ENCODE measurements at regions not wholly inside any gene's neighbourhood (a gene's known extent, or its start where the extent isn't known, plus 50 kb on each side); places are given as distances from the start of the nearest gene placed in this dataset.
"Not testable (repeated sequence)": the region's sequence is repeated elsewhere in the genome, so short reads cannot be mapped to it uniquely, and the experiment has no call there.

- no peak for DNase-seq (ENCODE audit: low read depth, low spot score)
These were observed 592.0 kb downstream of the CHSY3 start for GRCh38 chr5:130496215-130496614.

DNA sequence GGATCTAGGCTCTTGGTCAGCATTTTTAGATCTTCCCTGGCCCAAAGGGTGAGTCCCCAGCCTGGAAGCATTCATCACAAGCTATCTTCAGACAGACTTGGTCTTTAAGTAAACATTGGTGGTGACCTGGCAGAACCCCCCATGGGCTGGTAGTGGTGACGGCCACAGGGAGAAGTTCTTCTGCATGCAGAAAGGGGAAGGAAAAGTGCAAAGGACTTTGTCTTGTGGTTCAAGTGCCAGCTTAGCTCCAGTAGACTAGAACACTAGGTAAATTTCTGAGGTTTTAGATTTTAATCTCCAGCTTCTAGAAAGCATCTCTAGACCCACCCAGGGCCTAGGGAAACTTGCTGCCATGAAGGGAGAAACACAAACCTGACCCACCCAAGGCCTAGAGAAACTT is 584.0 kb downstream of the CHSY3 start:
- DNase-seq (ENCODE audit: low read depth, low spot score): no peak

DNA sequence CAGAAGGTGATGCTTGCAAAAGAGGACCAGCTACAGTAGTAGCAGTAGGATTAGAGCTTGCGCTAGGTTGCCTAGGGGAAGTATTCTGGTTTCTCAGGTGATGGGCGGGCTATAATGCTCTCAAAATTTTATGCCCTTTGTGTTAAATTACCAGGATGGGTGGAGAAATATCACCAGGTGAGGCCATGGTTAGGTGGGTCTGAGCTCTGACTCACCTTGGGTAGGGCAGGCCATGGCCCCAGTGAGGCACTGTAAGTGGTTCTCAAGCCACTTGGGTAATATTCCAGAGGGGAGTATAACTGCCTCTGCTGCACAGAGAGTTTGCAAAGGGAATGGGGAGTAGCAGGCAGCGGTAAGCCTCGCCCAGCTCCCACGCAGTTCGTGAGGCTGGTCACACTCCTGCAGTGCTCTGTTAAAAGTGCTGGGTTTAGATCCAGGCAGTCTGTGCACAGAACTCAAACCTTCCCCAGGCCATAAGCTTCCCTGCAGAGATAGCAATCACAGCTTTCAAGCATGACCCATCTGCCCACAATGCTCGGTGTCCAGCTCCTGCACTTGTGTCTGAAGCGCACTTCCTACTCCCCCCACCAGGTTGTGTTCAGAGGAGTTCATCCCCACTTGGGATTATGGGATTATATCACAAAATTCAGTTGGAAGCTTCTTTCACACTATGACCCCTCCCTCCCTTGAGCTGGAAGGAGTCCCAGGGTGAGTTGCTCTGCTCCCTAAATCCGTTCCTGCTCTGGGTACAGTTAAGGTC is 575.0 kb downstream of the CHSY3 start:
- no peak for DNase-seq (ENCODE audit: low read depth, low spot score)

DNA sequence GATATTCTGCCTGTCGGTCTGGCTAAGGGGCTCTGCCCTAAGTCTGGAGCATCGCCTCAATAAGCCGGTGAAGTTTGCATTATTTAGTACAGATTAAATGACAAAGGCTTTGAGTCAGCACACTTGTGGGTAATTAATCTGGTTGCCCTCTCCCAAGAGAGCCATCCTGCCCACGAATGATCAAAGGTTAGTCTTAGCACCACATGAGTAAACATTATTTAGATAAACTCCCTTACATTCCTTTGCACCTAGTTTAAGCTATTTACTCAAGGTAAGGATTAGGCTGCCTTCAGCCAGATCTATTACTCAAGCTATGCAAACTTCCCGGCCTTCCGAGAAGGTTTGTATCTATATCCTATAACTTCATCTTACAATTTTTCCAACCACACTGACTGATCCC is 572.1 kb downstream of the CHSY3 start:
- no peak for DNase-seq (ENCODE audit: low read depth, low spot score)

- no peak for DNase-seq (ENCODE audit: low read depth, low spot score)
These were observed 558.3 kb downstream of the CHSY3 start for GRCh38 chr5:130462516-130462915.

GRCh38 chr5:130455175-130455574 is 550.9 kb downstream of the CHSY3 start:
- DNase-seq (ENCODE audit: low read depth, low spot score): no peak

DNA sequence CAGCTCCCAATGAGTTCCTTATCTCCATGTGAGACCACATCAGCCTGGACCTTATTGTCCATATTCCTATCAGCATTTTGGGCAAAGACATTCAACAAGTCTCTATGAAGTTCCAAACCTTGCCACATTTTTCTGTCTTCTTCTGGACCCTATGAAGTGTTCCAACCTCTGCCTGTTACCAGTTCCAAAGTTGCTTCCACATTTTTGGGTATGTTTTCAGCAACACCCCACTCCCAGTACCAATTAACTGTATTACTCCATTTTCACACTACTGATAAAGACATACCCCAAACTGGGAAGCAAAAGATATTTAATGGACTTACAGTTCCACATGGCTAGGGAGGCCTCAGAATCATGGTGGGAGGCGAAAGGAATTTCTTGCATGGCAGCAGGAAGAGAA is 548.5 kb downstream of the CHSY3 start:
- DNase-seq (ENCODE audit: low read depth, low spot score): no peak

DNA sequence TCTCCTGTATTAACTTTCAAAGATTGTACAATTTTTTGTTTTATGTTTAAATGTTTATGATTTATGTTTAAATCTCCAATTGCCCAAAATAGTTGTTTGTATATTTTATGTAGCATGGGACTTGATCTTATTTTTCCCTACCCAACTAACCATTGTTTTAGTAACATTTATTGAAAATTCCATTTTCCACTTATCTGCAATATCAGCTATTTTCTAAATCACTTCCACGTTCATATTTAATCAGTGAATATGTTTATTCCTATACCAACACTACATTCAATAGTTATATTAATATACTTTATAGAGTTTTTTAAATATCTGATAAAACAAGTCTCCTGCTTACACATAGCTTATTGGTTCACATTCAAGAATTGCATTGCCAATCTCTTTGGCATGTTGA is 532.2 kb downstream of the CHSY3 start:
- no peak for DNase-seq (ENCODE audit: low read depth, low spot score)

- DNase-seq (ENCODE audit: low read depth, low spot score): no peak
These were observed 523.1 kb downstream of the CHSY3 start for GRCh38 chr5:130427222-130427955.

- no peak for DNase-seq (ENCODE audit: low read depth, low spot score)
These were observed 521.2 kb downstream of the CHSY3 start for GRCh38 chr5:130425424-130425823.

- no peak for DNase-seq (ENCODE audit: low read depth, low spot score)
These were observed 520.1 kb downstream of the CHSY3 start for GRCh38 chr5:130424341-130424740.

DNA sequence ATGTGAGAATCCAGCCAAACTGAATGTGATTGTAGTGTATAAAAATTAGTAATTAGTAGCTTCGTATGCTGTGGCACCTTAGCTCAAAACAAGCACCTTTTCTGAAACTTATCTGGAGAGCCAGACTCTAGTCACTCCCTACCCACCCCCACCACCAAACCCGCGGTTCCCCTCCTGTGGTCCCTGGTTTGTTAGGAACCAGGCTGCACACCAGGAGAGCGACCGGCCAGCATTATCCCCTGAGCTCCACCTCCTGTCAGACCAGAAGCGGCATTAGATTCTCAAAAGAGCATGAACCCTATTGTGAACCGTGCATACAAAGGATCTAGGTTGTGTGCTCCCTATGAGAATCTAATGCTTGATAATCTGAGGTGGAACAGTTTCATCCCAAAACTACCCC is 498.6 kb downstream of the CHSY3 start:
- no peak for DNase-seq (ENCODE audit: low read depth, low spot score)

DNA sequence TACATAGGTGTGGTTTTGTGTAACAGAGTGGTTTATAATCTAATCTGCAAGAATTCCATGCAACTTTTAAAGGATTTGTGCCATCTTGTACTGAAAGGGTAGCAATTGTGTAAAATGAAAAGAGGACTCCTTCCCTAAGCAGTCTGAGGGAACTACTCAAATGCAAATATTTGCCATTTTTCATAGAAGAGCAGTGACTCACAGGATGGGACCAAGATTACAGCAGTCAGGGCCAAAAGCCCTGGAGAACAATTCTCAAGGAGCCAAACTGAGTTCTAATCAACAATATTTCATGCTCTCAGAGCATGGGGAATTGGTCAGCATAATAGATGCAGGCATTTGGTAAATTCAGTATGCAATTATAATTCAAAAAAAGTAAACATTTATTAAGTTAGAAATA is 495.8 kb downstream of the CHSY3 start:
- no peak for DNase-seq (ENCODE audit: low read depth, low spot score)

- DNase-seq (ENCODE audit: low read depth, low spot score): no peak
These were observed 494.6 kb downstream of the CHSY3 start for GRCh38 chr5:130398825-130399224.

GRCh38 chr5:130397727-130398126 is 493.5 kb downstream of the CHSY3 start:
- not testable (repeated sequence) for DNase-seq (ENCODE audit: low read depth, low spot score)

DNA sequence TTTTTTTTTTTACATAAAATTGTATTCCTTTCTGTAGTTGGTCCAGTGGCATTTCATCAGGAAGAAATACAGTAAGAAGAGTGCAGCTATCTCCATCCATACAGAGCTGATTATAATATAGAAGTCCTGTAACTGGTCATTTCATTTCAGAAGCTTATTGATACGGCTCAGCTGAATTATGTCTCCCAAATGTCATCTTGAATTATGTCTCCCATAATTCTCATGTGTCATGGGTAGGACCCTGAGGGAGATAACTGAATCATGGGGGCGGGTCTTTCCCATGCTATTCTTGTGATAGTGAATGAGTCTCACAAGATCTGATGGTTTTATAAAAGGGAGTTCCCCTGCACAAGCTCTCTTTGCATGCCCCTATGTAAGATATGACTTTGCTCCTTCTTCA is 492.9 kb downstream of the CHSY3 start:
- DNase-seq (ENCODE audit: low read depth, low spot score): no peak

DNA sequence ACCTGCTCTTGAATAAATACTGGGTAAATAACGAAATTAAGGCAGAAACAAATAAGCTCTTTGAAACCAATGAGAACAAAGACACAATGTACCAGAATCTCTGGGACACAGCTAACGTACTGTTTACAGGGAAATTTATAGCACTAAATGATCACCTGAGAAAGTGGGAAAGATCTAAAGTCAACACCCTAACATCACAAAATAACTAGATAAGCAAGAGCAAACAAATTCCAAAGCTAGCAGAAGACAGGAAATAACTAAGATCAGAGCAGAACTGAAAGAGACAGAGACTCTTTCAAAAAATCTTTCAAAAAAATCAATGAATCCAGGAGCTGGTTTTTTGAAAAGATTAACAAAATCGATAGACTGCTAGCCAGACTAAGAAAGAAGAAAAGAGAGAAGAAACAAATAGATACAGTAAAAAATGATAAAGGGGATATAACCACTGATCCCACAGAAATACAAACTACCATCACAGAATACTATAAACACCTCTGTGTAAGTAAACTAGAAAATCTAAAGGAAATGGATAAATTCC is 487.5 kb downstream of the CHSY3 start:
- not testable (repeated sequence) for DNase-seq (ENCODE audit: low read depth, low spot score)

DNA sequence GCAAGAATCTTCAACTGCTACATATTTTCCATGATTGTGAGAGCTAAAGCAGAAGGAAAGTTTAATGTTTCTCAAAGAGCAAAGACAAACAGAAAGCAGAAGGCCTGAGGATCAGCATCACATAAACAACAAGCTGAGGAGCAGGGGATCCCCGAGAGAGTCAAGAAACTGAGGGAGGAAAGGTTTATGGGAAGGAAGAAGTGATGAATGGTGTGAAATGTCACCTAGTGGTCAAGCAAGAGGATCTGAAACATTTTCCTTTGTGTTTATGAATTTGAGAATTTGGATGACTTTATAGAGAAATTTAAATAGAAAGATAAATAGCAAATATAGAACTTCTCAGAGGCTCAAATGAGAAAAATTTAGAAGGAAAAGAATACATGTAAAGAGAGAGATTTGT is 481.9 kb downstream of the CHSY3 start:
- DNase-seq (ENCODE audit: low read depth, low spot score): no peak

GRCh38 chr5:130385656-130386055 is 481.4 kb downstream of the CHSY3 start:
- DNase-seq (ENCODE audit: low read depth, low spot score): no peak

GRCh38 chr5:130365956-130366355 is 461.7 kb downstream of the CHSY3 start:
- DNase-seq (ENCODE audit: low read depth, low spot score): no peak

GRCh38 chr5:130350131-130350530 is 445.9 kb downstream of the CHSY3 start:
- DNase-seq (ENCODE audit: low read depth, low spot score): no peak

- DNase-seq (ENCODE audit: low read depth, low spot score): no peak
These were observed 433.1 kb downstream of the CHSY3 start for GRCh38 chr5:130337179-130337888.
